Ecto neural progenitor cell (in vitro differentiated cells): ENCODE measurements at regions not wholly inside any gene's neighbourhood (a gene's known extent, or its start where the extent isn't known, plus 50 kb on each side); places are given as distances from the start of the nearest gene placed in this dataset.
A peak's percentile ranks its signal among the peaks of the same experiment; 100 is the strongest.

Experiments used
- DNase-seq: peaks from one replicate; pipeline ENCODE4 v3.0.0-alpha.2; 2018; ENCODE audit warnings: low spot score

- no peak for DNase-seq
Observed at GRCh38 chr14:98945611-98946570, 326.1 kb downstream of the BCL11B start.

GRCh38 chr14:98946940-98947339, 325.1 kb downstream of the BCL11B start:
- no peak for DNase-seq

- DNase-seq, result no peak
Observed at GRCh38 chr14:98947911-98948595, 323.9 kb downstream of the BCL11B start.

- no peak for DNase-seq
Observed at GRCh38 chr14:98949051-98949450, 322.9 kb downstream of the BCL11B start.

GRCh38 chr14:98949481-98950135, 322.4 kb downstream of the BCL11B start:
- DNase-seq, result no peak

GRCh38 chr14:98950353-98950895, 321.6 kb downstream of the BCL11B start:
- DNase-seq, result no peak

- no peak for DNase-seq
Observed at GRCh38 chr14:98951031-98951430, 321.0 kb downstream of the BCL11B start.

GRCh38 chr14:98951521-98952152, 320.4 kb downstream of the BCL11B start:
- DNase-seq, result no peak

GRCh38 chr14:98952593-98953350, 319.2 kb downstream of the BCL11B start:
- DNase-seq, result no peak

GRCh38 chr14:98953551-98954348, 318.2 kb downstream of the BCL11B start:
- DNase-seq, result peak; percentile 29

- DNase-seq, result no peak
Observed at GRCh38 chr14:98954349-98955000, 317.5 kb downstream of the BCL11B start.

GRCh38 chr14:98955036-98955740, 316.8 kb downstream of the BCL11B start:
- DNase-seq, result no peak

GRCh38 chr14:98955741-98956070, 316.3 kb downstream of the BCL11B start:
- no peak for DNase-seq

- DNase-seq, result peak; percentile 27
Observed at GRCh38 chr14:98956181-98956580, 315.8 kb downstream of the BCL11B start.

GRCh38 chr14:98956661-98957060, 315.3 kb downstream of the BCL11B start:
- DNase-seq, result no peak

GRCh38 chr14:98957211-98958047, 314.6 kb downstream of the BCL11B start:
- peak; percentile 26 for DNase-seq

GRCh38 chr14:98958048-98958631, 313.9 kb downstream of the BCL11B start:
- DNase-seq, result peak; percentile 41

- DNase-seq, result no peak
Observed at GRCh38 chr14:98958632-98959031, 313.4 kb downstream of the BCL11B start.
